Mucosa of descending colon (tissue), 3 donors: ENCODE measurements at regions not wholly inside any gene's neighbourhood (a gene's known extent, or its start where the extent isn't known, plus 50 kb on each side); places are given as distances from the start of the nearest gene placed in this dataset.

Experiments used
- ATAC-seq: fragments of 200-7000 bp; cut with Tn5 transposase; one replicate; pipeline ENCODE4 v1.9.1; 2020; ENCODE audit warnings: mild to moderate bottlenecking, moderate library complexity
- DNase-seq, 3 donors: peaks; one replicate each; pipeline ENCODE4 v3.0.0-alpha.2; 2020
- H3K36me3 ChIP-seq: fragments of 200-600 bp; one replicate; pipeline ENCODE4 v1.8.0; 2021; ENCODE audit warnings: low read depth, mild to moderate bottlenecking
- H3K4me1 ChIP-seq: fragments of 200-600 bp; one replicate; pipeline ENCODE4 v1.8.0; 2021; ENCODE audit warnings: low read depth, mild to moderate bottlenecking
- H3K4me3 ChIP-seq: fragments of 200-600 bp; one replicate; pipeline ENCODE4 v1.8.0; 2021; ENCODE audit warnings: mild to moderate bottlenecking
- H3K9me3 ChIP-seq: fragments of 200-600 bp; one replicate; pipeline ENCODE4 v1.8.0; 2021; ENCODE audit warnings: mild to moderate bottlenecking
- CTCF ChIP-seq: fragments of 200-600 bp; IDR thresholded peaks from one replicate; pipeline ENCODE4 v1.8.0; 2022; ENCODE audit warnings: antibody characterized with exemption, mild to moderate bottlenecking
- intact Hi-C, 2 donors: fragments of 100-400 bp; cut with DNase I in 1 of 2; cut with micrococcal nuclease in 1 of 2; formaldehyde crosslinking; loops; one replicate each; pipeline versions ENCODE4 v1.11.0 to v1.11.1; 2022; cut with DNase I, micrococcal nuclease
- donor health status: DM: no; HTN: no; CAD: no; lungs with moderate emphysema.
- donor health status: DM: no; HTN: no; CAD: no.
- donor health status: DM: no; HTN: yes; CAD: no.

- Histone ChIP-seq H3K4me1 (no peaks in the 10 kb centered on the region), H3K36me3 (no peaks in the 10 kb centered on the region), H3K4me3 (no peak overlapping the region), H3K9me3 (no peaks in the 10 kb centered on the region)
- DNase-seq = no peak
- no peak for ATAC-seq
- TF ChIP-seq CTCF = no peak
- intact Hi-C loops = no loop called here
Measured at GRCh38 chr1:208362011-208362410, 117.8 kb upstream of the PLXNA2 start.

- no peaks in the 10 kb centered on the region for H3K4me1 ChIP-seq
- no peaks in the 10 kb centered on the region for H3K9me3 ChIP-seq
- DNase-seq (no peak), ATAC-seq (no peak)
- no peaks in the 10 kb centered on the region for H3K36me3 ChIP-seq
- no peak for TF ChIP-seq CTCF
- no peak overlapping the region for H3K4me3 ChIP-seq
- intact Hi-C loops = no loop called here
Measured at GRCh38 chr1:208366559-208366958, 122.4 kb upstream of the PLXNA2 start.

GRCh38 chr1:208369045-208369444, 124.9 kb upstream of the PLXNA2 start:
- H3K36me3 ChIP-seq = no peaks in the 10 kb centered on the region
- no peak for DNase-seq
- H3K9me3 ChIP-seq = no peaks in the 10 kb centered on the region
- H3K4me3 ChIP-seq = no peak overlapping the region
- no peak for TF ChIP-seq CTCF
- intact Hi-C loops = no loop called here
- no peaks in the 10 kb centered on the region for H3K4me1 ChIP-seq
- ATAC-seq = no peak

- DNase-seq = no peak
Measured at GRCh38 chr1:208369658-208370057, 125.5 kb upstream of the PLXNA2 start.

GRCh38 chr1:208374391-208374941, 130.3 kb upstream of the PLXNA2 start:
- H3K4me3 ChIP-seq = no peak overlapping the region
- H3K4me1 ChIP-seq = no peaks in the 10 kb centered on the region
- H3K36me3 ChIP-seq = no peaks in the 10 kb centered on the region
- no peak for DNase-seq
- H3K9me3 ChIP-seq = no peaks in the 10 kb centered on the region
- no peak for ATAC-seq
- no peak for TF ChIP-seq CTCF
- intact Hi-C loops = no loop called here

More at GRCh38 chr1:208369658-208370057, 125.5 kb upstream of the PLXNA2 start:
- no peak overlapping the region for H3K4me3 ChIP-seq
- no peaks in the 10 kb centered on the region for H3K9me3 ChIP-seq
- no peak for ATAC-seq
- intact Hi-C loops = no loop called here
- no peaks in the 10 kb centered on the region for H3K36me3 ChIP-seq
- no peak for TF ChIP-seq CTCF
- no peaks in the 10 kb centered on the region for H3K4me1 ChIP-seq

GRCh38 chr1:208381481-208381880, 137.3 kb upstream of the PLXNA2 start:
- TF ChIP-seq CTCF = no peak
- intact Hi-C loops = no loop called here
- no peak overlapping the region for H3K4me3 ChIP-seq
- no peaks in the 10 kb centered on the region for H3K4me1 ChIP-seq
- H3K36me3 ChIP-seq = no peaks in the 10 kb centered on the region
- H3K9me3 ChIP-seq = no peaks in the 10 kb centered on the region
- ATAC-seq = no peak
- no peak for DNase-seq
